ENCODE measurements at regions not wholly inside any gene's neighbourhood (a gene's known extent, or its start where the extent isn't known, plus 50 kb on each side); places are given as distances from the start of the nearest gene placed in this dataset.
A peak's percentile ranks its signal among the peaks of the same experiment; 100 is the strongest.

DNA sequence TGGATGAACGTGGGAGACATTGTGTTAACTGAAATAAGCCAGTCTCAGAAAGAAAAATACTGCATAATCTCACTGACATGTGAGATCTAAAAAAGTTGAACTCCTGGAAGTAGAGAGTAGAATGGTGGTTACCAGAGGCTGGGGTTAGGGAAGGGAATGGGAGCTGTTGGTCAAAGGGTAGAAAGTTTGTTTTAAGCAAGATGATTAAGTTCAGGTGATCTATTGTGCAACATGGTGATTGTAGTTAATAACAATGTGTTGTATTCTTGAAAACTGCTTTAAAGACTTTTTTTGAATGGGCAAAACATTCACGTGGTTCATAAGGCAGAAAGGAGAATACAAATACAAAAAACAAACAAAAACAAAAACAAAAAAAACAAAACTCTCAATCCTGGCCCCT lies 460.4 kb upstream of the TBX3 start:
- WGBS = 73% methylated on average over 2 of the region's 2 CpGs
- Histone ChIP-seq H3K36me3 (ENCODE audit: control insufficient read depth in 4 of 4, insufficient read depth in 3 of 4, low read depth in 1 of 4, low read length in 3 of 4) (no peaks in the 10 kb centered on the region), H3K27ac (ENCODE audit: low read depth in 1 of 2, low read length in 2 of 2) (no peak overlapping the region), H3K9me3 (ENCODE audit: control insufficient read depth in 4 of 4, low read length in 3 of 4) (no peaks in the 10 kb centered on the region), H3K9ac (ENCODE audit: low read depth in 1 of 2, low read length in 2 of 2) (no peak overlapping the region), H3K4me3 (ENCODE audit: low read depth in 1 of 3, low read length in 3 of 3) (no peak overlapping the region), H3K4me1 (ENCODE audit: control insufficient read depth in 4 of 4, insufficient read depth in 4 of 4, low read length in 3 of 4) (no peaks in the 10 kb centered on the region), H3K27me3 (ENCODE audit: control insufficient read depth in 4 of 4, insufficient read depth in 4 of 4, low read length in 3 of 4) (no peaks in the 10 kb centered on the region)
- no peak for TF ChIP-seq SP1 (IDR thresholded peaks at IDR 0.05)
- TF ChIP-seq RXRA (IDR thresholded peaks at IDR 0.05) = peak in 1 of 2 donors; percentile 42
- TF ChIP-seq HNF4A (conservative IDR thresholded peaks at IDR 0.05) = peak in 1 of 2 donors; percentile 20
- no peak for DNase-seq (ENCODE audit: low spot score)

- Histone ChIP-seq H3K9me3 (ENCODE audit: control insufficient read depth in 4 of 4, low read length in 3 of 4) (no peaks in the 10 kb centered on the region), H3K4me3 (ENCODE audit: low read depth in 1 of 3, low read length in 3 of 3) (no peak overlapping the region), H3K36me3 (ENCODE audit: control insufficient read depth in 4 of 4, insufficient read depth in 3 of 4, low read depth in 1 of 4, low read length in 3 of 4) (no peaks in the 10 kb centered on the region), H3K27me3 (ENCODE audit: control insufficient read depth in 4 of 4, insufficient read depth in 4 of 4, low read length in 3 of 4) (no peaks in the 10 kb centered on the region), H3K27ac (ENCODE audit: low read depth in 1 of 2, low read length in 2 of 2) (no peak overlapping the region), H3K9ac (ENCODE audit: low read depth in 1 of 2, low read length in 2 of 2) (no peak overlapping the region), H3K4me1 (ENCODE audit: control insufficient read depth in 4 of 4, insufficient read depth in 4 of 4, low read length in 3 of 4) (peaks cover 0 to 3% (median 1%) of the 10 kb centered on the region in 4 donors)
- DNase-seq (ENCODE audit: low spot score) = no peak
- 88% methylated on average over 4 of the region's 4 CpGs for WGBS
- TF ChIP-seq HNF4G (IDR thresholded peaks at IDR 0.05) (no peak), YY1 (IDR thresholded peaks at IDR 0.05) (no peak), RAD21 (IDR thresholded peaks at IDR 0.05) (no peak)
Observed at GRCh38 chr12:115140981-115141655, 457.1 kb upstream of the TBX3 start.

DNA sequence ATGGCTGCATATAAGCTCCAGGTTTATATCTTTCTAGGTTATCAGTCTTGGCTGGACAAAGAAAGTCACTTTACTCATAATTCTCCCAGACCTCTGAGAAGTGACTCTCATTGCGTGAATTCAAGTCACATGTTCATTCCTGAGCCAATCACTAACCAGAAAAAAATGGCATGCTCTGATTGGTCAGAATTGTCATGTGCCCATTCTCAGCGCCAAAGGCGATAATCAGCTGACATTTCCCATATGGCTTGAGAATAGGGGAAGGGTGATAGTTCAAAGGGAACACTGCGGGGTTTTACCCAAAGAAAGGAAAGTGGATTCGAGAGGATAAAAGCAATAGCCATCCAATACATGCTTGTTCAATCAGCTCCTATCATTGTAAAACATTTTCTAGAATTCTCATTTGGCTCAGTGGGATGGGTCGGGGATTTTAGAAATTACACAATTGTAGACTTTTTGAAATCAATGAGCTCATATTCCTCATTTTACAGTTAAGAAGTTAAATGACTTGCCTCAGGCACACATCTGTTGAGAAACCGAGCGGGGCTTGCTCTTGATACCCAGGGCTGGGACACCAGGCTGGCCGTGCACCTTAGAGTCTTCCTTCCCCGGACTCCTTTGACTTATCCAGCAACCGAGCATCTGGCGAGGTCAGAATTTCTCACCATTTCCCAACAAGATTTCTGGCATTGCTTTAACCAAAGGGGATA lies 454.0 kb upstream of the TBX3 start:
- TF ChIP-seq CTCF (IDR thresholded peaks at IDR 0.05; ENCODE audit: low read depth, low read length, missing input control) (no peak), FOXA2 (IDR thresholded peaks at IDR 0.05) (no peak), FOXA1 (IDR thresholded peaks at IDR 0.05) (no peak), NR2F2 (IDR thresholded peaks at IDR 0.05) (no peak), GABPA (IDR thresholded peaks at IDR 0.05 in 1 of 2, conservative IDR thresholded peaks at IDR 0.05 in 1 of 2) (no peak)
- H3K4me3 ChIP-seq (ENCODE audit: low read depth in 1 of 3, low read length in 3 of 3) = no peak overlapping the region
- H3K4me1 ChIP-seq (ENCODE audit: control insufficient read depth in 4 of 4, insufficient read depth in 4 of 4, low read length in 3 of 4) = peaks cover 0 to 6% (median 4%) of the 10 kb centered on the region in 4 donors
- 88% methylated on average over 12 of the region's 12 CpGs for WGBS
- no peaks in the 10 kb centered on the region for H3K27me3 ChIP-seq (ENCODE audit: control insufficient read depth in 4 of 4, insufficient read depth in 4 of 4, low read length in 3 of 4)
- H3K9me3 ChIP-seq (ENCODE audit: control insufficient read depth in 4 of 4, low read length in 3 of 4) = no peaks in the 10 kb centered on the region
- DNase-seq (ENCODE audit: low spot score) = no peak
- H3K36me3 ChIP-seq (ENCODE audit: control insufficient read depth in 4 of 4, insufficient read depth in 3 of 4, low read depth in 1 of 4, low read length in 3 of 4) = no peaks in the 10 kb centered on the region
- no peak overlapping the region for H3K27ac ChIP-seq (ENCODE audit: low read depth in 1 of 2, low read length in 2 of 2)
- no peak overlapping the region for H3K9ac ChIP-seq (ENCODE audit: low read depth in 1 of 2, low read length in 2 of 2)

DNA sequence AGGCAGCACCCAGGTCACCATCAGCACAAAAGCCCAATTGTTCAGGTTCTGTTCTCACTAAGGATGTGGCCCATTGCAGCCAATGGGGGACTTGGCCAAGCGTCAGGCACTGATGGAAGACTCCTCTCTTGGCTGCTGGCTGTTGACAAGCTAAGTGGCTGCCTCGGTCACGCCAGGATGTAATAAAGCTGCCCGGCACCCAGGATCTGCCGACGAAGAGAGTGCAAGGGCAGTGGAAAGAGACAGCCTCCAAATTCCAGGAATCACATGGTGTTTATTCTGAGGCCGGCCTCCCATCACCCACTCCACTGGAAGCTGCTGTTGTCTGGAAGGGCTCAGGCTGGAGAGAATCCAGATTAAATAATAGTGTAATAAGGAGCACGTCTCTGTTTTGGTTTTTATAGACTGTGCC lies 451.8 kb upstream of the TBX3 start:
- Histone ChIP-seq H3K4me1 (ENCODE audit: control insufficient read depth in 4 of 4, insufficient read depth in 4 of 4, low read length in 3 of 4) (peaks cover 0 to 6% (median 4%) of the 10 kb centered on the region in 4 donors), H3K27ac (ENCODE audit: low read depth in 1 of 2, low read length in 2 of 2) (peak overlapping the region; percentile 33 to 79), H3K27me3 (ENCODE audit: control insufficient read depth in 4 of 4, insufficient read depth in 4 of 4, low read length in 3 of 4) (no peaks in the 10 kb centered on the region), H3K9ac (ENCODE audit: low read depth in 1 of 2, low read length in 2 of 2) (no peak overlapping the region), H3K4me3 (ENCODE audit: low read depth in 1 of 3, low read length in 3 of 3) (peak overlapping the region in 1 of 3 donors; percentile 14), H3K36me3 (ENCODE audit: control insufficient read depth in 4 of 4, insufficient read depth in 3 of 4, low read depth in 1 of 4, low read length in 3 of 4) (no peaks in the 10 kb centered on the region), H3K9me3 (ENCODE audit: control insufficient read depth in 4 of 4, low read length in 3 of 4) (no peaks in the 10 kb centered on the region)
- WGBS = 13% methylated on average over 8 of the region's 8 CpGs
- DNase-seq (ENCODE audit: low spot score) = no peak
- TF ChIP-seq HNF4A (conservative IDR thresholded peaks at IDR 0.05) = peak; percentile 85 to 92
- TF ChIP-seq REST (IDR thresholded peaks at IDR 0.05) = peak; percentile 82
- TF ChIP-seq TAF1 (conservative IDR thresholded peaks at IDR 0.05) = no peak
- peak; percentile 72 to 78 for TF ChIP-seq EGR1 (IDR thresholded peaks at IDR 0.05; ENCODE audit: low read depth in 2 of 2)
- peak; percentile 91 to 96 for TF ChIP-seq RXRA (IDR thresholded peaks at IDR 0.05)
- TF ChIP-seq, protein P1, sequence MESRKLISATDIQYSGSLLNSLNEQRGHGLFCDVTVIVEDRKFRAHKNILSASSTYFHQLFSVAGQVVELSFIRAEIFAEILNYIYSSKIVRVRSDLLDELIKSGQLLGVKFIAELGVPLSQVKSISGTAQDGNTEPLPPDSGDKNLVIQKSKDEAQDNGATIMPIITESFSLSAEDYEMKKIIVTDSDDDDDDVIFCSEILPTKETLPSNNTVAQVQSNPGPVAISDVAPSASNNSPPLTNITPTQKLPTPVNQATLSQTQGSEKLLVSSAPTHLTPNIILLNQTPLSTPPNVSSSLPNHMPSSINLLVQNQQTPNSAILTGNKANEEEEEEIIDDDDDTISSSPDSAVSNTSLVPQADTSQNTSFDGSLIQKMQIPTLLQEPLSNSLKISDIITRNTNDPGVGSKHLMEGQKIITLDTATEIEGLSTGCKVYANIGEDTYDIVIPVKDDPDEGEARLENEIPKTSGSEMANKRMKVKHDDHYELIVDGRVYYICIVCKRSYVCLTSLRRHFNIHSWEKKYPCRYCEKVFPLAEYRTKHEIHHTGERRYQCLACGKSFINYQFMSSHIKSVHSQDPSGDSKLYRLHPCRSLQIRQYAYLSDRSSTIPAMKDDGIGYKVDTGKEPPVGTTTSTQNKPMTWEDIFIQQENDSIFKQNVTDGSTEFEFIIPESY (IDR thresholded peaks at IDR 0.05) = peak; percentile 91
- peak; percentile 86 for TF ChIP-seq YY1 (IDR thresholded peaks at IDR 0.05)
- peak; percentile 55 for TF ChIP-seq HNF4G (IDR thresholded peaks at IDR 0.05)
- peak; percentile 84 for TF ChIP-seq SP1 (IDR thresholded peaks at IDR 0.05)
- TF ChIP-seq RAD21 (IDR thresholded peaks at IDR 0.05) = peak; percentile 69 to 73
- TF ChIP-seq GABPA (IDR thresholded peaks at IDR 0.05 in 1 of 2, conservative IDR thresholded peaks at IDR 0.05 in 1 of 2) = peak in 1 of 2 donors; percentile 16

Measured in liver (tissue), 8 donors.